PC-3 (cell line): ENCODE measurements at regions not wholly inside any gene's neighbourhood (a gene's known extent, or its start where the extent isn't known, plus 50 kb on each side); places are given as distances from the start of the nearest gene placed in this dataset.
"Not testable (repeated sequence)": the region's sequence is repeated elsewhere in the genome, so short reads cannot be mapped to it uniquely, and the experiment has no call there.

Source experiments
- ATAC-seq: fragments of 200-7000 bp; cut with Tn5 transposase; 2 replicates; pipeline ENCODE4 v1.9.1; 2020; ENCODE audit warnings: mild to moderate bottlenecking, moderate library complexity
- BruUV-seq: library from RNA; stranded (reverse); fragments of 400-500 nt; replicated peaks from 2 replicates; lab custom pipeline; 2021; lab: Mats Ljungman, UMichigan
- CTCF ChIA-PET: fragments of 300-600 bp; sonication (Branson Sonifier 250); formaldehyde crosslinking; loops from one replicate; lab custom pipeline; 2022; ENCODE audit warnings: antibody characterized with exemption; lab: Charles Lee
- POLR2A ChIA-PET: fragments of 300-600 bp; sonication (Branson Sonifier 250); formaldehyde crosslinking; loops from one replicate; lab custom pipeline; 2022; ENCODE audit warnings: antibody characterized with exemption; ENCODE audit not compliant: unreplicated experiment; lab: Charles Lee
- DNase-seq: peaks from one replicate; pipeline ENCODE4 v3.0.0-alpha.2; 2015
- H2AFZ ChIP-seq: fragments of 300-600 bp; sonication (generic); 2 replicates; pipeline ENCODE4 v1.6.0; 2016; ENCODE audit warnings: antibody characterized with exemption, low read length
- H3F3A ChIP-seq: fragments of 300-600 bp; sonication (generic); one replicate; pipeline ENCODE4 v1.6.0; 2017; ENCODE audit warnings: antibody characterized with exemption, low read length, control low read depth, mild to moderate bottlenecking; ENCODE audit not compliant: unreplicated experiment
- H3K27ac ChIP-seq: fragments of 300-600 bp; sonication (generic); 2 replicates; pipeline ENCODE4 v1.5.1; 2016; ENCODE audit warnings: mild to moderate bottlenecking, low read length
- H3K27me3 ChIP-seq: fragments of 300-600 bp; sonication (generic); 2 replicates; pipeline ENCODE4 v1.6.1; 2016; ENCODE audit warnings: low read length, mixed read lengths
- H3K36me3 ChIP-seq: fragments of 300-600 bp; sonication (generic); 2 replicates; pipeline ENCODE4 v1.6.1; 2016; ENCODE audit warnings: low read depth, mixed run types, low read length, mixed read lengths
- H3K4me1 ChIP-seq: fragments of 300-600 bp; sonication (generic); 2 replicates; pipeline ENCODE4 v1.5.1; 2016; ENCODE audit warnings: low read length; ENCODE audit not compliant: insufficient read depth
- H3K4me2 ChIP-seq: fragments of 300-600 bp; sonication (generic); 2 replicates; pipeline ENCODE4 v1.6.0; 2016; ENCODE audit warnings: low read length
- H3K4me3 ChIP-seq: fragments of 300-600 bp; sonication (generic); 2 replicates; pipeline ENCODE4 v1.5.1; 2016; ENCODE audit warnings: mild to moderate bottlenecking, low read length, mixed read lengths
- H3K79me2 ChIP-seq: fragments of 300-600 bp; sonication (generic); 2 replicates; pipeline ENCODE4 v1.6.1; 2017; ENCODE audit warnings: low read length, mixed read lengths
- H3K9ac ChIP-seq: fragments of 300-600 bp; sonication (generic); 2 replicates; pipeline ENCODE4 v1.6.0; 2016; ENCODE audit warnings: mild to moderate bottlenecking, low read length
- H3K9me2 ChIP-seq: fragments of 300-600 bp; sonication (generic); replicated peaks from 2 replicates; pipeline ENCODE4 v1.6.1; 2016; ENCODE audit warnings: mixed run types, low read length, mixed read lengths
- H3K9me3 ChIP-seq: fragments of 300-600 bp; sonication (generic); 2 replicates; pipeline ENCODE4 v1.6.1; 2016; ENCODE audit warnings: low read length, mixed read lengths
- H4K20me1 ChIP-seq: fragments of 300-600 bp; sonication (generic); 2 replicates; pipeline ENCODE4 v1.6.1; 2016; ENCODE audit warnings: low read length, mixed read lengths
- CTCF ChIP-seq: fragments of 300-600 bp; sonication (generic); conservative IDR thresholded peaks from 2 replicates; pipeline ENCODE4 v1.5.1; 2017; ENCODE audit warnings: antibody characterized with exemption, low read depth, mild to moderate bottlenecking, low read length
- EZH2 ChIP-seq: fragments of 300-600 bp; sonication (generic); IDR thresholded peaks from one replicate; pipeline ENCODE4 v1.6.1; 2017; ENCODE audit warnings: antibody characterized with exemption, mild to moderate bottlenecking, low read length; ENCODE audit not compliant: unreplicated experiment
- EZH2phosphoT487 ChIP-seq: fragments of 300-600 bp; sonication (generic); IDR thresholded peaks from 2 replicates; pipeline ENCODE4 v1.6.1; 2018; ENCODE audit warnings: mild to moderate bottlenecking, antibody characterized with exemption, low read length, borderline replicate concordance
- intact Hi-C: fragments of 100-400 bp; cut with micrococcal nuclease; formaldehyde crosslinking; loops from 2 replicates; pipeline ENCODE4 v1.9.0; 2023

DNA sequence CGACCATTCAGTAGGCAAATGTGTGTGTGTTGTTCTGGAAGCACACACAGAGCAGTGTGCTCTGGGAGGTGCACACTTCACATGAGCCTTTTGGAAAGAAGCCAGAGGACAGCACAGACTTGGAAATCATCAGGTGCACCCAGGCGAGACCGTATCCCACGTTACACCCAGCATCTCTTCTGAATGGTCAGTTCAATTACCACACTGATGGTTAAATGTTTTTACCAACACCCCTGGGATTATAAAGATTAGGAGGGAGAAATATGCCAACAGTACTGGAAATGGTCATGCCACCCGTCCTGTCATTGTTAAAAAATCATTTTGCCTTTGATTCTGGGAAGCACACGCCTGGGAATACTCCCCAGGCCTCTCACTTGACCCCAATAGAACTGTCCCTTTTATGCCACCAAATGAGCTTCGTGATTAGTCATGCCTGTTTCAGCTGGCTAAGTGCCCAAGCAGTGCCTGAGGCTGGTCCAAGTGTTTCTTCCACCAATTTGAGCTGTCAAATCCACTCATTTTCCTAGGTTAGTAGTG, 183.7 kb downstream of the NRP2 start:
- H4K20me1 ChIP-seq, result no peaks in the 10 kb centered on the region
- no peak overlapping the region for H3K4me3 ChIP-seq
- no peaks in the 10 kb centered on the region for H3K36me3 ChIP-seq
- no peaks in the 10 kb centered on the region for H3F3A ChIP-seq
- H3K9ac ChIP-seq, result no peak overlapping the region
- peaks cover 33% of the 10 kb centered on the region for H3K27me3 ChIP-seq
- BruUV-seq, result no TSS peak
- no peaks in the 10 kb centered on the region for H3K4me1 ChIP-seq
- no peak overlapping the region for H3K4me2 ChIP-seq
- no peak overlapping the region for H3K27ac ChIP-seq
- ATAC-seq (no peak), DNase-seq (peak; percentile 46)
- H3K79me2 ChIP-seq, result no peaks in the 10 kb centered on the region
- POLR2A ChIA-PET, result no interaction called here
- H2AFZ ChIP-seq, result no peak overlapping the region
- intact Hi-C loops, result no loop called here
- H3K9me3 ChIP-seq, result no peaks in the 10 kb centered on the region
- TF ChIP-seq EZH2 (no peak), CTCF (no peak), EZH2phosphoT487 (no peak)
- CTCF ChIA-PET, result no interaction called here
- H3K9me2 ChIP-seq, result no peaks in the 10 kb centered on the region

DNA sequence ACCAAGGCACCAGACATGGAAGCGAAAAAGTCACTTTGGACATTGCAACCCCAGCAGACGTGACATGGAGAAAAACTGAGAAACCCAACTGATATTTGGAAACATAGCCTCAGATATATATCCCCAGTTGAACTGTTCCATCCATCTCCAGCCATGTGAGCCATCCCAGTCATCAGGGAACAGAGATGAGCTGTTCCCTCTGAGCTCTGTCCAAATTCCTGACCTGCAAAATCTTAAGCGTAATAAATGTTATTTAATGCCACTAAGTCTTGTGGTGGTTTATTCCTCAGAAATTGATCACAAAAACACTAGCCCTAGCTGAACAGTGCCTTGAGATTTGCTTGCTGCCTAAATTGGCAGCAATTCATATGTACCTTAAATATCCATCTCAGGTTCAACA, 182.8 kb downstream of the NRP2 start:
- H3K36me3 ChIP-seq, result no peaks in the 10 kb centered on the region
- no peak overlapping the region for H3K4me3 ChIP-seq
- H3K79me2 ChIP-seq, result no peaks in the 10 kb centered on the region
- H2AFZ ChIP-seq, result no peak overlapping the region
- H3K27me3 ChIP-seq, result peaks cover 39% of the 10 kb centered on the region
- ChIA-PET POLR2A (no interaction called here), CTCF (no interaction called here)
- no peaks in the 10 kb centered on the region for H3K9me3 ChIP-seq
- TF ChIP-seq EZH2phosphoT487, result no peak
- TF ChIP-seq EZH2, result no peak
- no peak for TF ChIP-seq CTCF
- intact Hi-C loops, result no loop called here
- no peak for ATAC-seq
- no peak overlapping the region for H3K9ac ChIP-seq
- no peak for DNase-seq
- no peak overlapping the region for H3K4me2 ChIP-seq
- BruUV-seq, result no TSS peak
- H4K20me1 ChIP-seq, result no peaks in the 10 kb centered on the region
- H3F3A ChIP-seq, result no peaks in the 10 kb centered on the region
- no peak overlapping the region for H3K27ac ChIP-seq
- no peaks in the 10 kb centered on the region for H3K9me2 ChIP-seq
- no peaks in the 10 kb centered on the region for H3K4me1 ChIP-seq

DNA sequence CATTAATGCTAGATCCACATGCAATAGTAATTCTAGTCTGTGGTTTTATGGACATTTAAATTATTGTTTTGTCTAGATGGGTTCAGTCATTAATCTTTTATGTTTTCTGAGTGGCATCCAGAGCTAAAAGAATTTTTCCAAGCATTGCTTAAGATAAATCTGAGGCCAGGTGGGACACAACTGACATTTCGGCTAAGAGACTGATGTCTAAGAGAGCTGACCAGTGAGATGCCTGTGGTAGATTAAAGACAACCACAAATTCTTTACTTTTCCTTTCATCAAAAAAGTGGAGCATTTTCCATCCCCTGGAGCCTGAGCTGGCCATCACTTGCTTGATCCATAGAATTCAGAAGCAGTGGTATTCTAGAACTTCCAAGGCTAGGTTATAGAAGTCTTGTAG, 182.2 kb downstream of the NRP2 start:
- Histone ChIP-seq H3K4me2 (no peak overlapping the region), H2AFZ (no peak overlapping the region), H3K27me3 (peaks cover 44% of the 10 kb centered on the region), H3K9me2 (no peaks in the 10 kb centered on the region), H3K9ac (no peak overlapping the region), H3F3A (no peaks in the 10 kb centered on the region), H3K36me3 (no peaks in the 10 kb centered on the region), H3K9me3 (no peaks in the 10 kb centered on the region), H4K20me1 (no peaks in the 10 kb centered on the region), H3K4me1 (no peaks in the 10 kb centered on the region), H3K4me3 (no peak overlapping the region), H3K79me2 (no peaks in the 10 kb centered on the region), H3K27ac (no peak overlapping the region)
- CTCF ChIA-PET, result interaction anchor here (0.7 kb wide), 1 partner anchor 12 kb away, joined by 3 read pairs; no protein-coding TSS in a partner anchor
- TF ChIP-seq EZH2, result no peak
- TF ChIP-seq EZH2phosphoT487, result no peak
- TF ChIP-seq CTCF, result no peak
- DNase-seq, result no peak
- intact Hi-C loops, result no loop called here
- POLR2A ChIA-PET, result no interaction called here
- no TSS peak for BruUV-seq
- no peak for ATAC-seq

GRCh38 chr2:205862761-205863160, 180.5 kb downstream of the NRP2 start:
- DNase-seq, H3K4me1 ChIP-seq, H3K79me2 ChIP-seq, H3K27ac ChIP-seq, ATAC-seq, H3K36me3 ChIP-seq, BruUV-seq, POLR2A ChIA-PET, H4K20me1 ChIP-seq, H3K4me2 ChIP-seq, H3K4me3 ChIP-seq, CTCF ChIA-PET, H3F3A ChIP-seq, H3K9me2 ChIP-seq, H3K9ac ChIP-seq, H3K9me3 ChIP-seq, intact Hi-C loops, H2AFZ ChIP-seq: not testable (repeated sequence)
- peaks cover 60% of the 10 kb centered on the region for H3K27me3 ChIP-seq
